Globus pallidus (tissue), 1 donor: ENCODE measurements at regions not wholly inside any gene's neighbourhood (a gene's known extent, or its start where the extent isn't known, plus 50 kb on each side); places are given as distances from the start of the nearest gene placed in this dataset.
"Not testable (repeated sequence)": the region's sequence is repeated elsewhere in the genome, so short reads cannot be mapped to it uniquely, and the experiment has no call there.

ENCODE experiments used
- DNase-seq: peaks from one replicate; pipeline ENCODE4 v3.0.0-alpha.2; 2015; ENCODE audit warnings: low spot score

- DNase-seq: no peak
Measured at GRCh38 chr17:5951912-5952311, 118.3 kb upstream of the WSCD1 start.

- DNase-seq: no peak
Measured at GRCh38 chr17:5952518-5952917, 117.7 kb upstream of the WSCD1 start.

GRCh38 chr17:5955764-5956163, 114.4 kb upstream of the WSCD1 start:
- DNase-seq: no peak

- no peak for DNase-seq
Measured at GRCh38 chr17:5958850-5959249, 111.3 kb upstream of the WSCD1 start.

GRCh38 chr17:5962371-5962770, 107.8 kb upstream of the WSCD1 start:
- no peak for DNase-seq

- no peak for DNase-seq
Measured at GRCh38 chr17:5971969-5972368, 98.2 kb upstream of the WSCD1 start.

GRCh38 chr17:5973410-5973809, 96.8 kb upstream of the WSCD1 start:
- no peak for DNase-seq

GRCh38 chr17:5975661-5976060, 94.5 kb upstream of the WSCD1 start:
- no peak for DNase-seq

GRCh38 chr17:5976251-5976650, 93.9 kb upstream of the WSCD1 start:
- DNase-seq: no peak

GRCh38 chr17:5978496-5978895, 91.7 kb upstream of the WSCD1 start:
- no peak for DNase-seq

- no peak for DNase-seq
Measured at GRCh38 chr17:5980941-5981340, 89.2 kb upstream of the WSCD1 start.

GRCh38 chr17:5986644-5987043, 83.5 kb upstream of the WSCD1 start:
- DNase-seq: no peak

- DNase-seq: no peak
Measured at GRCh38 chr17:6000426-6000825, 69.8 kb upstream of the WSCD1 start.

- DNase-seq: not testable (repeated sequence)
Measured at GRCh38 chr17:6003221-6003620, 67.0 kb upstream of the WSCD1 start.

GRCh38 chr17:6005939-6006338, 64.2 kb upstream of the WSCD1 start:
- no peak for DNase-seq

GRCh38 chr17:6011206-6011605, 59.0 kb upstream of the WSCD1 start:
- no peak for DNase-seq

GRCh38 chr17:6018788-6019187, 51.4 kb upstream of the WSCD1 start:
- no peak for DNase-seq

GRCh38 chr17:6019959-6020358, 50.2 kb upstream of the WSCD1 start:
- DNase-seq: no peak

GRCh38 chr17:6020376-6021010, 49.7 kb upstream of the WSCD1 start:
- DNase-seq: no peak
